HUES6 (cell line): ENCODE measurements at regions not wholly inside any gene's neighbourhood (a gene's known extent, or its start where the extent isn't known, plus 50 kb on each side); places are given as distances from the start of the nearest gene placed in this dataset.
"Not testable (repeated sequence)": the region's sequence is repeated elsewhere in the genome, so short reads cannot be mapped to it uniquely, and the experiment has no call there.

Experiments
- H3K27ac ChIP-seq: 2 replicates; pipeline ENCODE4 v1.7.0; 2013; ENCODE audit warnings: low read depth, mild to moderate bottlenecking, low read length, inconsistent platforms
- H3K27me3 ChIP-seq: 2 replicates; pipeline ENCODE4 v1.6.1; 2013; ENCODE audit warnings: low read length; ENCODE audit not compliant: control insufficient read depth, insufficient read depth
- H3K36me3 ChIP-seq: 2 replicates; pipeline ENCODE4 v1.6.1; 2013; ENCODE audit warnings: low read length; ENCODE audit not compliant: control insufficient read depth, insufficient read depth
- H3K4me1 ChIP-seq: 2 replicates; pipeline ENCODE4 v1.6.1; 2013; ENCODE audit warnings: low read length; ENCODE audit not compliant: control insufficient read depth, insufficient read depth
- H3K4me3 ChIP-seq: 2 replicates; pipeline ENCODE4 v1.5.1; 2013; ENCODE audit warnings: low read depth, low read length
- H3K9ac ChIP-seq: one replicate; pipeline ENCODE4 v1.6.1; 2013; ENCODE audit warnings: mild to moderate bottlenecking, low read length
- H3K9me3 ChIP-seq: 2 replicates; pipeline ENCODE4 v1.6.1; 2013; ENCODE audit warnings: low read depth, low read length; ENCODE audit not compliant: control insufficient read depth, insufficient read depth

DNA sequence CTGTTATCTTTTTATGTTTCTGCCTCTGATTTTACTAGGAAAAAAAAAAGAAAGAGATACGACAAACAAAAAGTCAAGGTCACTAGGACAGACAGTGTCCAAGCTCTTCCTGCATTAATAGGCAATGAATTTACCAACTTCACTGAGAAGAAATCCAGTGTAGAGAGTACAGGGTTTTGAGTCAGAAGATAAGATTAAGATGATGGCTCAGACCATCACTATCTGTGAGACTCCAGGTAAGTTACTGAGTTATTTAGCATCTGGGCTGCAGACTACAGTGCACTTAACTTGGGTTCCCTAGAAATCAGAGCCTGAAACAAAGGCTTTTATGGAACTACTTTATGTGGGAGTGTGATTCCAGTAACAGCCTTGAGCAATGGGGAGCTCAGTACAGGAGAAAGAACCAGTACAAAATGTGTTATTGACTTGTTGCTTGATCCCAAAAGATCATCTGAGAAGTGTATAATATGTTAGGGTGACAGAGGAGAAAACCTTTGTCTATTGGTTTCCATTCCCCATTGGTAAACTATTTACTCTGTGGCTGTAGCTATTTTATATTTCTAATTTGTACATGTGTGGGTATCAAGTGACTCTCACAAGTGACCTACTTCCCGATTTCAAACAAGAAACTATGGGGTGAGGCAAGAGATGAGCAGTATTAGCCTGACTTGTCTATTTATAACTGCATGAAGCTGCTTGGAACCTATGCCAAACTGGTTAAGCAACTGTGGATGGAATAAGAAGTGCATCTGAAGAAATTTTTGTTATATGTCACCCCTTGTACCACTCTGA is 395.8 kb downstream of the RAB38 start:
- Histone ChIP-seq H3K4me3 (no peak overlapping the region), H3K9me3 (no peaks in the 10 kb centered on the region), H3K36me3 (no peaks in the 10 kb centered on the region)

DNA sequence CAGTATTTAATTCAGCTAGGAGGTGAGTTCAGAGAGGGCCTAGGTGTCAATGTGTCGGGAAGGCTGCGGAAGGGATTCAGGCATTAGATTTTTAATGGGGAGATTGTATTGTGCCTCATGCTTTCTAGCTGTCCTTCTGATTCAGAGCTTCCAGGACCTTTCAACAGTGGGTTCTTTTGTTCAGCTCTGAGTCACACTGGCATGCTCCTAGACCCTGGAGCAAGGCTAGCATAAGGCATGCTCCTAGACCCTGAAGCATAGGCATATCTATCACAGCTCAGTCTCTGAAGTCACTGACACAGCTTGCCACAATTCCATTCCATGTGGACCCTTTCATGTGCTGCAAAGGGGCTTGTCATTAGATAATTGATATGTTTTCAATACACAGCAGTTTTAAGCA is 396.9 kb downstream of the RAB38 start:
- H3K36me3 ChIP-seq, result no peaks in the 10 kb centered on the region
- no peaks in the 10 kb centered on the region for H3K27me3 ChIP-seq
- H3K4me1 ChIP-seq, result no peaks in the 10 kb centered on the region
- no peaks in the 10 kb centered on the region for H3K9me3 ChIP-seq
- no peak overlapping the region for H3K4me3 ChIP-seq
- H3K27ac ChIP-seq, result no peak overlapping the region
- H3K9ac ChIP-seq, result no peak overlapping the region

More for the DNA sequence above, 395.8 kb downstream of the RAB38 start:
- Histone ChIP-seq H3K27me3 (no peaks in the 10 kb centered on the region), H3K27ac (no peak overlapping the region), H3K4me1 (no peaks in the 10 kb centered on the region), H3K9ac (no peak overlapping the region)

DNA sequence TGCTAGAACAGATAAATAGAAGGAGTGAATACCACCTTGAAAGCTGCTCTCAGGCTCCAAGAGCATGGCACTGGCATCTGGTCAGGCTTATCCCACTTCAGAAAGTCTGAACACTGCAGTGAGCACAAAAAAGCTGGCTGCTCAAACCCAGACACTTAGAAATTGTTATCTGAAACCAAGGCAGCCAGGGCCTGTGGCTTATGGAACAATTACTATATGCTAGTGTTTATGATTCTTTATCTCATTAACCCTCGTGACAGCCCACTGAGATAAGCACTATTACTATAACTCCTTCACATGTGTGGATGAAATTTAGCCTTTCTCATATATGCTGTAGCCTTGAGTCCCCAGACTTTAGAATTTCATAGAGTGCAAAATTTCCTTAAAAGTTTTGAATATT is 400.2 kb downstream of the RAB38 start:
- Histone ChIP-seq H3K9ac (no peak overlapping the region), H3K9me3 (no peaks in the 10 kb centered on the region), H3K27ac (no peak overlapping the region), H3K36me3 (no peaks in the 10 kb centered on the region), H3K4me1 (no peaks in the 10 kb centered on the region), H3K4me3 (no peak overlapping the region), H3K27me3 (no peaks in the 10 kb centered on the region)

GRCh38 chr11:87769661-87770060 is 405.6 kb downstream of the RAB38 start:
- H3K9ac ChIP-seq, result no peak overlapping the region
- no peaks in the 10 kb centered on the region for H3K9me3 ChIP-seq
- H3K27me3 ChIP-seq, result no peaks in the 10 kb centered on the region
- H3K27ac ChIP-seq, result no peak overlapping the region
- no peaks in the 10 kb centered on the region for H3K36me3 ChIP-seq
- no peak overlapping the region for H3K4me3 ChIP-seq
- H3K4me1 ChIP-seq, result no peaks in the 10 kb centered on the region

GRCh38 chr11:87767615-87768014 is 407.6 kb downstream of the RAB38 start:
- H3K4me3 ChIP-seq, result no peak overlapping the region
- no peaks in the 10 kb centered on the region for H3K9me3 ChIP-seq
- no peak overlapping the region for H3K9ac ChIP-seq
- no peak overlapping the region for H3K27ac ChIP-seq
- no peaks in the 10 kb centered on the region for H3K27me3 ChIP-seq
- H3K36me3 ChIP-seq, result no peaks in the 10 kb centered on the region
- peaks cover 6% of the 10 kb centered on the region; the same call in 1 of the 2 replicates for H3K4me1 ChIP-seq

- not testable (repeated sequence) for H3K27ac ChIP-seq, H3K9me3 ChIP-seq, H3K4me1 ChIP-seq, H3K9ac ChIP-seq, H3K27me3 ChIP-seq, H3K36me3 ChIP-seq
- peak overlapping the region; percentile 31; the same call in 1 of the 2 replicates for H3K4me3 ChIP-seq
These were observed 411.2 kb downstream of the RAB38 start for GRCh38 chr11:87764075-87764474.

DNA sequence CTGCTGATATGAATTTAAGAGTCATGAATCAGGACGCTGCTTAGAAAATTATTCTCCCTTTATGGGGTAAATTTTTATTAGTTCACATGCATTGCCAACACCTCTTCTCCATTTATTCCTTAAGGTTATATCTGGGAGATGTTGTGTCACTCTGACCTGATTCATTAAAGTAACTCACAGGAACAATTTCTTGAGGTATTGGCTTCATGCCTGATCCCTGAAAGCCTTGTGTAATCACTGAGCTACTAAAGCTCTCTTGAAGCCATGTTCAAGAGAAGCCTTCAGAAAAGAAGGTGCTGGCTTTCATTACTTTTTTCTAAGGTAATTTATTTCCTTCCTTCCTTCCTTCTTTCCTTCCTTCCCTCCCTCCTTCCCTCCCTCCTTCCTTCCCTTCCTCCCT is 420.6 kb downstream of the RAB38 start:
- Histone ChIP-seq H3K4me1 (no peaks in the 10 kb centered on the region), H3K36me3 (no peaks in the 10 kb centered on the region), H3K9ac (no peak overlapping the region), H3K9me3 (no peaks in the 10 kb centered on the region), H3K27me3 (no peaks in the 10 kb centered on the region), H3K27ac (no peak overlapping the region), H3K4me3 (no peak overlapping the region)

GRCh38 chr11:87753143-87753542 is 422.1 kb downstream of the RAB38 start:
- no peaks in the 10 kb centered on the region for H3K9me3 ChIP-seq
- no peak overlapping the region for H3K9ac ChIP-seq
- no peaks in the 10 kb centered on the region for H3K36me3 ChIP-seq

DNA sequence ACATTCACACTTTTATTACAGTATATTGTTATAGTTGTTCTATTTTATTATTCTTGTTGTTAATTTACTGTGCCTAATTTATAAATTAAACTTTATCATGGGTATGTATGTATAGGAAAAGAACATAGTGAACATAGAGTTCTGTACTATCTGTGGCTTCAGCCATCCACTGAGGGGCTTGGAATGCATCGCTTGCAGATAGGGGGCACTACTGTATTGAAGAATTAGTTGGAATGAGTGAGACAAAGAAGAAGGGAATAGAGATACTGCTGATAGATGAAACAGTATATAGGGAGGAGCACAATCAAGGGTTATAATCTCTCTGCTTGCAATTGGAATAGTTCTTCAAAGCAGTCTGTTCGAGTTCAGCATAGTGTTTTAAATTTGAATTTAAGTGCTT is 432.2 kb downstream of the RAB38 start:
- H3K9ac ChIP-seq, result no peak overlapping the region
- no peaks in the 10 kb centered on the region for H3K9me3 ChIP-seq
- H3K36me3 ChIP-seq, result no peaks in the 10 kb centered on the region
- no peak overlapping the region for H3K4me3 ChIP-seq
- H3K27ac ChIP-seq, result no peak overlapping the region
- H3K4me1 ChIP-seq, result no peaks in the 10 kb centered on the region
- H3K27me3 ChIP-seq, result no peaks in the 10 kb centered on the region

More at GRCh38 chr11:87753143-87753542, 422.1 kb downstream of the RAB38 start:
- Histone ChIP-seq H3K27ac (no peak overlapping the region), H3K4me1 (no peaks in the 10 kb centered on the region), H3K4me3 (no peak overlapping the region), H3K27me3 (no peaks in the 10 kb centered on the region)

DNA sequence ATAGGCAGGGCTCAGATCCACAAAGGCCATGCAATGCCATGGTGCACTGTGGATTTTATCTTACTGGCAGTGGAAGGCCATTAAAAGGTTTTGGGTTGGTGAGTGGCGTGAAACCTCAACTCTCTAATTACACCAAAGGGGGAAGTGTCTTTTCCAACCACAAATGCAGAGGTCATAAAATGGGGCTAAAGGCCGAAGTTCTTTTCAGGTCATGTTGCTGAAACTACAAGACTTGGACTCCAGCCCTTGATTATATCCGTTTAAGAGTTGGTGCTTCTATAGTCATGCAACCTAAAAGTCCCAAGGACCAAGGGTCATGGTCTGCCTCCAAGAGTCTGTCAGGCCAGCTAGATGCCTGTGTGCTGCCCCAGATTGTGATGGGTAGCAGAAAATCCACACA is 434.3 kb downstream of the RAB38 start:
- H3K4me1 ChIP-seq, result no peaks in the 10 kb centered on the region
- no peaks in the 10 kb centered on the region for H3K9me3 ChIP-seq
- no peaks in the 10 kb centered on the region for H3K36me3 ChIP-seq
- H3K27ac ChIP-seq, result no peak overlapping the region
- no peaks in the 10 kb centered on the region for H3K27me3 ChIP-seq
- no peak overlapping the region for H3K9ac ChIP-seq
- H3K4me3 ChIP-seq, result no peak overlapping the region

DNA sequence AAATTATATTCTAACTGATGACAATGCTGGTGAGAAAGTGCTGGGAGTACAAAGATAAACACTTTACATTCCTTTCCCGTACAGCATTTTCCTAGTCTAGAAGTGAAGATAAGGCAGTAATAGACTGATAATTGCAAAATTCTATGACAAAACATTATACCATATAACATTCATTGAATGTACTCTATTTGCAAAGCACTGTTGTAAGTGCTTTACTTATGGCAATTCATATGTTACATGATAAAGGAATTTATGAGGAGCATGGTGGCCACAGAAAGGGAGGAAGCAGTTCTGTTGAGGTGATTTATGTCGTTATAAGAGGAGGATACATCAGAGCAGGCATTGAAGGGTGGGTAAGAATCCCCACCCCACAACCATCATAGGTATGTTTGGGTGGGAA is 434.8 kb downstream of the RAB38 start:
- no peak overlapping the region for H3K27ac ChIP-seq
- no peak overlapping the region for H3K4me3 ChIP-seq
- no peaks in the 10 kb centered on the region for H3K27me3 ChIP-seq
- no peaks in the 10 kb centered on the region for H3K9me3 ChIP-seq
- no peaks in the 10 kb centered on the region for H3K4me1 ChIP-seq
- H3K36me3 ChIP-seq, result no peaks in the 10 kb centered on the region
- no peak overlapping the region for H3K9ac ChIP-seq
